GM13977 (cell line): ENCODE measurements at regions not wholly inside any gene's neighbourhood (a gene's known extent, or its start where the extent isn't known, plus 50 kb on each side); places are given as distances from the start of the nearest gene placed in this dataset.

Experiments used
- DNase-seq: peaks from one replicate; pipeline ENCODE4 v3.0.0; 2012; ENCODE audit warnings: low spot score
- in situ Hi-C: fragments of 300-500 bp; cut with MboI; formaldehyde crosslinking; loops from one replicate; pipeline ENCODE4 v1.12.0; 2022; ENCODE audit warnings: low sequenced_read_pairs, low pct_unique_long_range_greater_than_20kb, mixed read lengths, inconsistent platforms; ENCODE audit not compliant: unreplicated experiment
- TF ChIP-seq, protein P1 (sequence below): IDR thresholded peaks from 2 replicates; pipeline ENCODE4 v1.5.1; 2012; ENCODE audit warnings: mild to moderate bottlenecking, control low read depth; ENCODE audit not compliant: insufficient read depth; ENCODE audit errors: extremely low read depth, missing control alignments

DNA sequence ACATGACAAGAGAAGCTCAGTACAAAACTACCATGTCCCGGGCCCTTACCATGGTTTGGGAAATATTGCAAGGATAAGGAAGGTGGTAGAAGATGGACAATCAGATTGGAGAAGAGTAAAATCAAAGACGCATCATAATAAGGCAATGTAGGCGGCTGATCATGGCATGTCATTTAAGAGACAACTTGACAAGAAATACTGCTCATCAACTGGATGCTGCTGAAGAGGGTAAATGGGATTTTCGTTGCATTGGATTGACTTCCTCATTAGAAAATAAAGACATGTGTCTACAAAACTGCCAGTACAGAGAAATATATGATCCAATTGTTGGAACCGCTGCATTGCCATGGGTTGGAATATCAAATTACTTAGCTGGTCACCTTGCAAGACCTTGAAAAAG is 238.3 kb upstream of the NCKAP5 start:
- TF ChIP-seq, protein P1, sequence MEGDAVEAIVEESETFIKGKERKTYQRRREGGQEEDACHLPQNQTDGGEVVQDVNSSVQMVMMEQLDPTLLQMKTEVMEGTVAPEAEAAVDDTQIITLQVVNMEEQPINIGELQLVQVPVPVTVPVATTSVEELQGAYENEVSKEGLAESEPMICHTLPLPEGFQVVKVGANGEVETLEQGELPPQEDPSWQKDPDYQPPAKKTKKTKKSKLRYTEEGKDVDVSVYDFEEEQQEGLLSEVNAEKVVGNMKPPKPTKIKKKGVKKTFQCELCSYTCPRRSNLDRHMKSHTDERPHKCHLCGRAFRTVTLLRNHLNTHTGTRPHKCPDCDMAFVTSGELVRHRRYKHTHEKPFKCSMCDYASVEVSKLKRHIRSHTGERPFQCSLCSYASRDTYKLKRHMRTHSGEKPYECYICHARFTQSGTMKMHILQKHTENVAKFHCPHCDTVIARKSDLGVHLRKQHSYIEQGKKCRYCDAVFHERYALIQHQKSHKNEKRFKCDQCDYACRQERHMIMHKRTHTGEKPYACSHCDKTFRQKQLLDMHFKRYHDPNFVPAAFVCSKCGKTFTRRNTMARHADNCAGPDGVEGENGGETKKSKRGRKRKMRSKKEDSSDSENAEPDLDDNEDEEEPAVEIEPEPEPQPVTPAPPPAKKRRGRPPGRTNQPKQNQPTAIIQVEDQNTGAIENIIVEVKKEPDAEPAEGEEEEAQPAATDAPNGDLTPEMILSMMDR = no peak
- in situ Hi-C loops = no loop called here
- no peak for DNase-seq

DNA sequence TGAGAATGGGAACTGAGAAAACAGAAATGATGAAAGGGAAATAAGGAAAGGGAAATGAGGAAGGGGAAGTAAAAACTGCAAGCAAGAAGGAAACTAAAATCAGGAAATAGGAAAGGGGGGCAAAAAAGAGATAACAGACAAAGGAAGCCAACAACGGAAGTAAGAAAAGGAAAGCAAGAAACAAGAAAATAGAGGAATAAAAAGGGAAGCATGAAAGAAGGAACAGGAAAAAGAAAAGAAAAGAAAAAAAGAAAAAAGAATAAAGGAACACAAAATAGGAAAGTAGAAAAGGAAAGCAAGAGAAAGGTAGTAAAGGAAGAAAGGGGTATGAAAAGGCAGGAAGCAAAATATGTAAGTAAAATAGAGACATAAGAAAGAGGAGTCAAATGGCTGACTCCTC is 241.2 kb upstream of the NCKAP5 start:
- TF ChIP-seq, protein P1 = no peak
- in situ Hi-C loops = no loop called here

DNA sequence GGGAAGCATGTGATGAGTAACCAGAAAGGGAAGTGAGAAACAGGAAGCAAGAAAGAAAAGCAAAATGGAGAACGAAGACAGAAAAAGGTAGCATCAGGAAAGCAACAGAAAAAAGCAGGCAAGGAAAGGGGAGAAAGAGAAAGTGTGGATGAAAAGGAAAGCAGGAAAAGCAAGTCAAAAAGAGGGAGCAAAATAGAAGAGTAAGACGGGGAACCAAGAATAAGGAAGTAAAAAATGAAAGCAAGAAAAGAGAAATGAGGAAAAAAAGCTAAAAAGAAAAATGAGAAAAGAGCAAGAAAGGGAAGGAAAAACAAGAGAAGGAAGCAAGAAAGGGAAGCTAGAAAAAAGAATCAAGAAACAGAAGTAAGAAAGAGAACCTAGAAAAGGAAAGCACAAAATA is 242.3 kb upstream of the NCKAP5 start:
- TF ChIP-seq, protein P1 = no peak
- no peak for DNase-seq
- in situ Hi-C loops = no loop called here

More for the DNA sequence above, 241.2 kb upstream of the NCKAP5 start:
- no peak for DNase-seq

DNA sequence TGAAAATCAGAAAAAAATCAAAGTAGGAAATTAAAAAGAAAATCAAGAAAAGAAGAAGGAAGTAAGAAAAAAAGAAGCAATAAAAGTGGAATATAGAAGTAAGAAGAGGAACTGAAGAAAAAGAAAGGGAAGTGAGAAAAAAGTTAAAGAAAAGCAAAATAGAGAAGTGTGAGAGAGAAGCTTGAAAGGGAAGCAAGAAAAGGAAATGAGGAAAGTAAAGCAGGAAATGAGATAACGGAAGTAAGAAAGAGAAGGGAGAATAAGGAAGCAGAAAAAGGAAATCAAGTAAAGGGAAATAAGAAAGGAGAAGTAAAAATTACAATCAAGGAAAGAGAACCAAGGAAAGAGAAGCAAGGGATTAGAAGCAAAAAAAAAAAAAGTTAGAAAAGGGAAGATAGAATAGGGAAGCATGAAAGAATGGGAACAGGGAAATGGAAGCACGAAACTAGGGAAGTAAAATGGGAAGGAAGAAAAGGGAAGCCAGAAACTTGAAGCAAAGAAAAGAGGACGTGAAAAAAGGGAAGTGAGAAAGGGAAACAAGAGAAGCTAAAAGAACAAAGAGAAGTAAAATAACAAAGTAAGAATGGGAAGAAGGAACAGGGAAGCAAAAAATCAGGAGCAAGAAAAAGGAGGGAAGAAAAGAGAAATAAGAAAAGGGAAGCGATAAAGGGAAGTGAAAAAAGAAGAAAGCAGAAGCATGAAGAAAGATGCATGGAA is 243.3 kb upstream of the NCKAP5 start:
- DNase-seq = no peak
- TF ChIP-seq, protein P1 = no peak
- in situ Hi-C loops = no loop called here

DNA sequence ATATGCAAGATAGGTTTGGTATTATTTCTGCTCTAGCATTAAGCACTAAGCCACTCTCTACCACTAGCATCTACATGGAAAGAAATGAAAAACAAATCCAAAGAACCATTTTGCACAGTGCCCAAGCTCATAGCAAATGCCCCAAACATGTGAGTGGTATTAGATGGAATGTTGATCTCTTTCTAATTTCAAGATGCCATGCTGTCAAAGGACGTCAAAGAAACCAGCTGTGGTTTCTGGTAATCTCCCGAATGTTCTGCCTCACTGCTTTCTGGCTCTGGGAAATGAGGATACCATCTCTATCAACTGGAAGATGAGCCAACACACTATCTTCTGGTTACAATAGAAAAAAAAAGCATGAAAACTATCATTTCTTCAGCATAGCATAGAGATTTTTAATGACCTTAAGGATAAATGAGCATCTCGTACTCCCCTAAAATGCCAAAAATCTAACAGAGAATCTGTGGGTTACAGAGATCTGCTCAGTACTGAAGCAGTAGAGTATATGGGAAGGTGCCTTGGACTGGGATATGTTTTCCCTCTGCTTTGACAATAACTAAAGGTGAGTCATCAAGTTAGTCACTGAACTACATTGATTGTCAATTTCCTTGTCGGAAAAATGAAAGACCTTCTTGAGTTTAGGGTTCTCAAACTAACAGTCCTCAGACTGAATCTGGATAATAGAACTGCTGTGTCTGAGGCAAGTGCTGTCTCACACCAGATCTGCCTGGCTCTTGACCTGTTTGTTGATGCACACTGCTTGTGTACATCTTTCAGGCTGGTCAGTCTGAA is 244.8 kb upstream of the NCKAP5 start:
- in situ Hi-C loops = no loop called here
- DNase-seq = no peak
- TF ChIP-seq, protein P1 = no peak

DNA sequence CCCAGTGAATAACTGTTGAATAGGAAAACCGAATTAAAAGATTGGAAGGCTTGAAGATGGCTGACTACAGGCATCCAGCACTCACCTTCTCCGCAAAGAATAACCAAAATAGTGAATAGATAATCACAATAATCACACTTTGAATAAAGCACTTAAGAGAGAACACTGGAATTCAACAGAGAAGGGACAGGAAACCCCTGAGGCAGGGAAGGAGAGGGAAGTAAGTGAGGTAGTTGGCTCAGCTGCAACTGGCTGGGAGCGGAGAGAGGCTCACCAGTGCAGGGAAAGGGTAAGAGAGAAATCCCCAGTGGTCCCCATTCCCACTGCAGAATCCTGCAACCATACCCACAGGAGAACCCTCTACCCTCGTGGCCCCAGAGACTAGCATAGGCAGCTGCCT is 246.6 kb upstream of the NCKAP5 start:
- no peak for DNase-seq
- in situ Hi-C loops = no loop called here
- TF ChIP-seq, protein P1 = no peak
